GM18520 (cell line): ENCODE measurements at regions not wholly inside any gene's neighbourhood (a gene's known extent, or its start where the extent isn't known, plus 50 kb on each side); places are given as distances from the start of the nearest gene placed in this dataset.

Experiments
- ATAC-seq: cut with Tn5 transposase; IDR thresholded peaks from one replicate; pipeline ENCODE4 v1.9.1; 2021; ENCODE audit not compliant: unreplicated experiment

GRCh38 chr4:30837131-30837539 is 117.0 kb downstream of the PCDH7 start:
- ATAC-seq, result no peak

- no peak for ATAC-seq
These were observed 117.7 kb downstream of the PCDH7 start for GRCh38 chr4:30837861-30838260.

GRCh38 chr4:30838331-30838730 is 118.2 kb downstream of the PCDH7 start:
- no peak for ATAC-seq

- no peak for ATAC-seq
These were observed 119.7 kb downstream of the PCDH7 start for GRCh38 chr4:30839583-30840520.

GRCh38 chr4:30840571-30840970 is 120.4 kb downstream of the PCDH7 start:
- ATAC-seq, result no peak

- ATAC-seq, result no peak
These were observed 122.0 kb downstream of the PCDH7 start for GRCh38 chr4:30842142-30842541.

GRCh38 chr4:30842689-30843088 is 122.5 kb downstream of the PCDH7 start:
- no peak for ATAC-seq

- no peak for ATAC-seq
These were observed 124.9 kb downstream of the PCDH7 start for GRCh38 chr4:30844861-30845582.

GRCh38 chr4:30847167-30847566 is 127.0 kb downstream of the PCDH7 start:
- no peak for ATAC-seq

- no peak for ATAC-seq
These were observed 127.8 kb downstream of the PCDH7 start for GRCh38 chr4:30847958-30848357.

GRCh38 chr4:30854531-30854930 is 134.4 kb downstream of the PCDH7 start:
- no peak for ATAC-seq

- ATAC-seq, result no peak
These were observed 135.1 kb downstream of the PCDH7 start for GRCh38 chr4:30855232-30855631.

GRCh38 chr4:30856795-30857564 is 136.8 kb downstream of the PCDH7 start:
- no peak for ATAC-seq

- ATAC-seq, result no peak
These were observed 140.8 kb downstream of the PCDH7 start for GRCh38 chr4:30860978-30861377.

- no peak for ATAC-seq
These were observed 142.0 kb downstream of the PCDH7 start for GRCh38 chr4:30862196-30862595.

- no peak for ATAC-seq
These were observed 142.9 kb downstream of the PCDH7 start for GRCh38 chr4:30863021-30863420.

GRCh38 chr4:30865691-30866090 is 145.5 kb downstream of the PCDH7 start:
- ATAC-seq, result no peak

GRCh38 chr4:30866346-30866745 is 146.2 kb downstream of the PCDH7 start:
- ATAC-seq, result no peak

- ATAC-seq, result no peak
These were observed 146.7 kb downstream of the PCDH7 start for GRCh38 chr4:30866907-30867306.

- ATAC-seq, result no peak
These were observed 147.3 kb downstream of the PCDH7 start for GRCh38 chr4:30867427-30867826.

- ATAC-seq, result no peak
These were observed 148.1 kb downstream of the PCDH7 start for GRCh38 chr4:30868111-30868895.
